ENCODE measurements at regions not wholly inside any gene's neighbourhood (a gene's known extent, or its start where the extent isn't known, plus 50 kb on each side); places are given as distances from the start of the nearest gene placed in this dataset.
"Not testable (repeated sequence)": the region's sequence is repeated elsewhere in the genome, so short reads cannot be mapped to it uniquely, and the experiment has no call there.

DNA sequence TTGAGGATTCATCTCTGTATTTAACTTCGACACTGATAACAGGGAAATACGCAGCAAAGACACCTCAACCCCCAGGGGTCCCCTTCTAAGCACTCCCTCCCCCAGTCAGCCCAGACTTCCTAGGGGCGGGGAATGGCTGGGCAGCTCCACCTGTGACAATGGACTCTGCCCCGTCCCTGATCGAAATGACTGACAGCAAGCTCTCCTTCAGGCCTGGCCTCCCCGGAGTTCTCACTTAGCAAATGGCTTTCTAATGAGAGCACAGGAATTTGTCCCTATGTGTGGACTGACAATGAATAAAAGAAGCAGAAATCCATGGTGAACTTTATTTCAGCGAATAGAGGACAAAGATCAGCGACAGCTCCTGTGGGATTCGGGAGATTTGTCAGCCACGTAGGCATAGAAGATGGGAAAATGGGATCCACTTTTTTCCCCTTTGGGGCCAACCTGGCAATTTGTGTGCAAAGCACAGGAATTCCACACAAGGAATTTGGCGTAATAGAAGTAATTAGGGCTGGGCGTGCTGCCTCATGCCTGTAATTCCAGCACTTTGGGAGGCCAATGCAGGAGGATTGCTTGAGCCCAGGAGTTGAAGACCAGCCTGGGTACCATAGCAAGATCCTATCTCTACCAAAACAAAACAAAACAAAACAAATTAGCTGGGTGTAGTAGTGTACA is 63.8 kb downstream of the TNFAIP2 start:
- no peak for DNase-seq

DNA sequence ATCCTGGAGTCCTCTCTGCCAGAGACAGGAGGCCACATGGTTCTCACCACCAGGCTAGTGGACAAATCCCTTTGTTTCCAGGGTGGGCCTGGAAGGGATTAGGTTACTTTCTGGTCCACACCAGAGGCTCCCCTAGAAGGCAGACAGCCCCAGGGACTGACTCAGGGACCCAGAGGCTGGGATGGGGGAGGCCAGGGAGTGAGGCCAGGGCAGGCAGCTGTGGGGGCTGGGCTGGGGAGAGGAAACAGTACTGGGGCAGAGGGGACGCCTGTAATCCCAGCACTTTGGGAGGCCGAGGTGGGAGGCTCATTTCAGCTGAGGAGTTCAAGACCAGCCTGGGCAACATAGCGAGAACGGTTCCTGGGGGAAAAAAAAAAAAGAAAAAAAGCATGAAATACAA is 64.7 kb downstream of the TNFAIP2 start:
- no peak for DNase-seq

DNA sequence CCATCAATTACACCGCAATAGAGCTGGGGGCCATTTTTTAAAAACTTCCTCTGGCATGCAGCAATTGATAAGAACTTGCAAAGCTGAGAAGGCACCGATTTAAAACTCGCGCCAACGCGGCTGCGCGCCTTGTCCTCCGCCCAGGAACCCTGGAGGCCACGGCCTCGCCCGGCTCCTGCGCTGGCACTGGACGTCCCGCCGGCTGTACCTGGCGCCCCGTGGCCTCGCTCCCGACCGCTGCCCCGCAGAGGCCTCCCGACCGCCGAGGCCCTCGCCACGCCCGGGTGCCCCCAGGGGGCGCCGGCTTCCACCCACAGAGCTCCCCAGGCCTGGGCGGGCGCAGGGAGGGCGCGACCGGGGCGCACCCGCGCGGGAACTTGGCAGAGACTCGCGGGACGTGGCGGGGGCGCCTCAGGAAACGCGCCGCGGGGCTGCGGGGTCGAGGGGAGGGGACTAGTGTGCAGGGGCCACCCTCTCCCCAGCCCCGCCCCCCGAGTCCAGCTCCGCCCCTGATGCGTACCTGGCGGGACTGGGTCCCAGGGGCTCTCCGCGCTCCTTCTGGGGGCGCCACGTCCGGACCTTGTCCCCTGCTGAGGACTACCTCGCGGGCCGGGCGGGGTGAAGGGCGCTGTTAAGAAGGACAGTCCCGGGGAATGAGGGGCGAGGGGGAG is 65.7 kb downstream of the TNFAIP2 start:
- DNase-seq = no peak

DNA sequence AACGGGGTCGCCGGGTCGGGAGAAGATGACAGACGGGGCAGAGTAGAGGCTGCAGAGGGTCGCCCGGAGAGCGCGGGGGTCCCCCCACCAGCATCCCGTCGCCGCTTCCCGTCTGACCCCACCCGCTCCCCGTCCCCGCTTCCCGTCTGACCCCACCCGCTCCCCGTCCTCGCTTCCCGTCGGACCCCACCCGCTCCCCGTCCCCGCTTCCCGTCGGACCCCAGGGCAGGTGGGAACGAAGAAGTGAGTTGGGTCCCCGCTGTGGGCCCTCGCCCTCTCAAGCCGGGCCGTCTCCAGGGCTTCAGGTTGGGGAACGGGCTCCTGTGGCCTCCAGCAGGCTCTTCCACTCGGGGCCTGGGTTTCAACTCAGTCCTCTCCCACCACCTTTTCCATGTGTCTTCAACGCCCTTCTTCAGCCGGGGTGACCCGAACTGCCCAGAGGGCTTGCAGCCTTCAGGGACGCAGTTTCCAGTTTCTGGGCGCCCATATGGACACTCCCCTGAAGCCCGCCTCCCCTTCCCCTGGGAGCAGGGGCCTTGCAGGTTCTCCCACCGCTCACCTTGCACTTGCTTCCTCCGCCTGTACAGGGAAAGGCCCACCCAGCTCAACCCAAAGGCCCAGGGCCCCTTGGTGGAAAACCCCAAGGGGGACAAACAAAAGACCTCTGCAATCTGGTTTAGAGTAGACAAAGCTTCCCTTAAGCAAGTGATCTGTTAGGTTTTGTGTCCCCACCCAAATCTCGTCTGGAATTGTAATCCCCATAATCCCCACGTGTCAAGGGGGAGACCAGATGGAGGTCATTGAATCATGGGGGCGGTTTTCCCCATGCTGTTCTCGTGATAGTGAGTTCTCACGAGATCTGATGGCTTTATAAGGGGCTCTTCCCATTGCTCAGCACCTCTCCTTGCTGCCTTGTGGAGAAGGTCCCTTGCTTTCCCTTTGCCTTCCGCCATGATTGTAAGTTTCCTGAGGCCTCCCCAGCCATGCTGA is 66.5 kb downstream of the TNFAIP2 start:
- no peak for DNase-seq

DNA sequence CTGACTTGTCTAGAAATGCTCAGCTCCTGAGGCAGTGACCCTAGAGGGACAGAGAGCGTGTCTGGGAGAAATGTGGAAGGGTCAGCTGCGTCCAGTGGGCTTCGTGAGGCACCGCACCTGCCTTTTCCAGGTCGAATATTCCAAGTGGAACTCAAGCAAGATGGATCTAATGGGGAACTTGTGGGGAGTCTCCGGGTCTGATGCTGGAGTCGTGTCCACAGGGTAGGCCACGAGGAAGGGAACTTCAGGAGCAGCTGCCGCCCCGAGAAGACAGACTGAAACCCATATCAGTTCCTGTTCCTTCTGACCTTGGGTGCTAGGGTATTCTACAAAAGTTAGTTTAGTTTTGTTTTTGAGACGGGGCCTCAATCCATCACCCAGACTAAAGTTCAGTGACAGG is 67.5 kb downstream of the TNFAIP2 start:
- DNase-seq = no peak

DNA sequence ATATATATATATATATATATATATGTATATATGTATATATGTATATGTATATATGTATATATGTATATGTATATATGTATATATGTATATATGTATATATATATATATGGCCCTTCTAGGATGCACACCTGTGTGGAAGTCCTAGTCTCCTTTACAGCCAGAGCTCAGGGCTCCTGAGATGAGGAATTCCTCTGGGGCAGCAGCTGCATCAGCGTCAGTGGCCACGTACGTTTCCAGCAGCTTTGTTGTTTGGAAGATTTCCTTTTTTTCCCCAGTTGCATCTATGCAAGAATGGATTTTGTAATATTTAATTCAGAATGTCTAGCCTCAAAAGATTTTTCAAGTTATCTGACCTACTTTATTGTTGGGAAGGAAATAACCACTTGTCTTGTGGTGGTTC is 68.6 kb downstream of the TNFAIP2 start:
- no peak for DNase-seq

DNA sequence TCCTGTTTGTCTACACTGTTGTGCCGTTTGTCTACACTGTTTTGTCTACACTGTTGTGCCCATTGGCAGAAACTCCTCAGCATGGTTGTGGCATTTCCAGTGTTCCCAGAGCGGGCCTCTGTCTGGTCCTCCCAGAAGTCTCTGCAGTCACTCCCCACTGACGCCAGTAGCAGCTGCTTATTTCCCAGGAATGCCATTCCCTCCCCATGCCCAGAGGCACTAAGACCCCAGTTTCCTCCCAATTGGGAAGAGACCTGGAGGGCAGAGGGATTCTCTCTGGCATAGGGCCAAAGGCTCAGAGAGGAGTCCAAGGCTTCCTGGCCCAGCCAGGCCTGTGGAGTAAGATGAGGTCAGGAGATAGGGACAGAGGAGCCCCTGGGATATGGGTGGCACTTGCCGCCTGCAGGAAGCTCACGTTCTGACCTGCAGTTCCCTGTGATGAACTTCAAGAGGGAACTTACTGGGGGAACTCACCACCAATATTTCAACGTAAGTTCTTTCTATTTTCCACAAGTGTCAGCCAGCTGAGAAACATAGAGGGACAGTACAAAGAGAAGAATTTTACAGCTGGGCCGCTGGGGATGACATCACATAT is 69.1 kb downstream of the TNFAIP2 start:
- DNase-seq = no peak

DNA sequence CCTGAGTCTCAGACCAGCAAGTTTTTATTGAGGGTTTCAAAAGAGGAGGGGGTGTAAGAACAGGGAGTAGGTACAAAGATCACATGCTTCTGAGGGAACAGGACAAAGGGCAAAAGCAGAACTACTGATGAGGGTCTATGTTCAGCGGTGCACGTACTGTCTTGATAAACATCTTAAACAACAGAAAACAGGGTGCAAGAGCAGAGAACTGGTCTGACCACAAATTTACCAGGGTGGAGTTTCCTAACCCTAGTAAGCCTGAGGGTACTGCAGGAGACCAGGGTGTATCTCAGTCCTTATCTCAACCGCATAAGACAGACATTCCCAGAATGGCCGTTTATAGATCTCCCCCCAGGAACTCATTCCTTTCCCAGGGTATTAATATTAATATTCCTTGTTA is 69.6 kb downstream of the TNFAIP2 start:
- DNase-seq = not testable (repeated sequence)

DNA sequence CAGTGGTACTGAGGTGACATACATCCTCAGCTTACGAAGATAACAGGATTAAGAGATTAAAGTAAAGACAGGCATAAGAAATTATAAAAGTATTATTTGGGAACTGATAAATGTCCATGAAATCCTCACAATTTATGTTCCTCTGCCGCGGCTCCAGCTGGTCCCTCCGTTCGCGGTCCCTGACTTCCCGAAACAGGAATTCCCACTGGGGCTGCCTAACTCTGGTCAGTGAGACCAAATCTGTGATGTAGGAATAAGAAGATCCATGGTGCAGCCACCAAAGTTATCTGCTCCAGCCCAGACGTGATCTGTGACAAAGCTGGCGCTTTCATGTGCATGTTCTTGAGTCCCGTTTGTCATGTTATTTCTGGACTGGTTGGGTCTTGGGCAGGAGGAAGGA is 70.2 kb downstream of the TNFAIP2 start:
- DNase-seq = not testable (repeated sequence)

DNA sequence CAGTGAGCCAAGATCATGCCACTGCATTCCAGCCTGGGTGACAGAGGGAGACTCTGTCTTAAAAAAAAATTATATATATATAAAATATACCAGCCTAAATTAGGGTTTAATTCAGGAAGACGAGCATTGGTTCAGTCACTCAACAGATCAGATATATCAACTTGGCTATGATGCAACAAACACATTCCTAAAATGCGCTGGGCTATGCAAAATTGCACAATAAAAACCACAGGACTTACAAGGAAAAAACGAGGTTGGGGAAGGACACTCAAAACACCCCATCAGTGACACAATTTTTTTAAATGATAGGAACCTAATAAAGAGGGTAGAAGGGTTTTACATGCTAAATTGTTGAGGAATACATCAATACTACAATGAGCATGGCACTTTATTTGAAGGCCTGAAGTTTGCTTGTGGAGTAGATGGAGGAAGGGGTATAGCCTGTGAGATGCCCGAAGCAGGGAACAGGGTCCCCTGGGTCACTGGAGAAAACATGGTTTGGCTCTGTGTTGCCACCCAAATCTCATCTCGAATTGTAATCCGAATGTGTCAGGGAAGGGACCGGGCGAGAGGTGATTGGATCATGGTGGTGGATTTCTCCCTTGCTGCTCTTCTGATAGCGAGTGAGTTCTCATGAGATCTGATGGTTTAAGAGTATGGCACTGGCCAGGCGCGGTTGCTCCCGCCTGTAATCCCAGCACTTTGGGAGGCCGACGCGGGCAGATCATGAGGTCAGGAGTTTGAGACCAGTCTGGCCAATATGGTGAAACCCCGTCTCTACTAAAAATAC is 71.2 kb downstream of the TNFAIP2 start:
- no peak for DNase-seq

DNA sequence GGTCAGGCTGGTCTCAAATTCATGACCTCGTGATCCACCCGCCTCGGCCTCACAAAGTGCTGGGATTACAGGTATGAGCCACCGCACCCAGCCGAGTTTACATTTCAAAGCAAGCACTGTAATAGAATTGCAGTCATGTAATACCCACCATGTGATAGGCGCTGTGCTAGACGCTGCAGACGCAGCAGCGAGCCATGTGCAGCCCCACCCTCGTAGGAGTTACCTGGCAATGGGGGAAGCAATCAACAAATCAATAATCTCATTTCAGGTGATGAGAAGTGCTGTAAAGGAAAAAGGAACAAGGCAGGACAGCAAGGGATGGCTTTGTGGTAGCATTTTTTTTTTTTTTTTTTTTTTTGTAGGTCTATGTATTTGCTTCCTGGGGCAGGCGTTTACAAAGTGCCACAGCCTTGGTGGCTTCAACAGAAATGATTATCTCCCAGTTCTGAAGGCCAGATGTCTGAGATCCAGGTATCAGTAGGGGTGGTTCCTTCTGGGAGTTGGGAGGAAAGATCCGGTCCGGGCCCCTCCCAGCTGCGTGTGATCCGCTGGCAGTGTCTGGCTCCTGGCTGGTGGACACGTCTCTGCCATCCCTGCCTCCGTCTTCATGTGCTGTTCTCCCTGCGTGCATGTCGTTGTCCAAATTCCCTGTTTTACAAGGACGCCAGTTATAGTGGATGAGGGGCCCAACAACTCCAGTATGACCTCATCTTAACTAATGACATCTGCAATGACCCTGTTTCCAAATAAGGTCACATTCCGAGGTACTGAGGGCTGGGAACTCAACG is 72.8 kb downstream of the TNFAIP2 start:
- DNase-seq = no peak

DNA sequence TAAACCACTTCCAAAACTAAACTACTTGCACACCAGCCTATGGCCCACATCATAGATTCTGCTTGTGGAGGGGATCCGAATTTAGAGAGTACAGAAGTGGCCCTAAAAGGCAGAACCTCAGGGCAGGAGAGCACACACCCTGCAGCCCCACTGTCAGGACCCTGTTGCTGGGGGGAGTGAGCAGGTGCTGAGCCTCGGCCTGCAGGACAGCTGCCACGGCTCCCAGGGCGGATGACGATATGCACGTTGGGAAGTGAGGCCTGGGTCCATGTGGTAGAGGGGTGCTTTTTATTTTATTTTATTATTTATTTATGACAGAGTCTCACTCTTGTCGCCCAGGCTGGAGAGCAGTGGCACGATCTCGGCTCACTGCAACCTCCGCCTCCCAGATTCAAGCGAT is 73.5 kb downstream of the TNFAIP2 start:
- DNase-seq = no peak

DNA sequence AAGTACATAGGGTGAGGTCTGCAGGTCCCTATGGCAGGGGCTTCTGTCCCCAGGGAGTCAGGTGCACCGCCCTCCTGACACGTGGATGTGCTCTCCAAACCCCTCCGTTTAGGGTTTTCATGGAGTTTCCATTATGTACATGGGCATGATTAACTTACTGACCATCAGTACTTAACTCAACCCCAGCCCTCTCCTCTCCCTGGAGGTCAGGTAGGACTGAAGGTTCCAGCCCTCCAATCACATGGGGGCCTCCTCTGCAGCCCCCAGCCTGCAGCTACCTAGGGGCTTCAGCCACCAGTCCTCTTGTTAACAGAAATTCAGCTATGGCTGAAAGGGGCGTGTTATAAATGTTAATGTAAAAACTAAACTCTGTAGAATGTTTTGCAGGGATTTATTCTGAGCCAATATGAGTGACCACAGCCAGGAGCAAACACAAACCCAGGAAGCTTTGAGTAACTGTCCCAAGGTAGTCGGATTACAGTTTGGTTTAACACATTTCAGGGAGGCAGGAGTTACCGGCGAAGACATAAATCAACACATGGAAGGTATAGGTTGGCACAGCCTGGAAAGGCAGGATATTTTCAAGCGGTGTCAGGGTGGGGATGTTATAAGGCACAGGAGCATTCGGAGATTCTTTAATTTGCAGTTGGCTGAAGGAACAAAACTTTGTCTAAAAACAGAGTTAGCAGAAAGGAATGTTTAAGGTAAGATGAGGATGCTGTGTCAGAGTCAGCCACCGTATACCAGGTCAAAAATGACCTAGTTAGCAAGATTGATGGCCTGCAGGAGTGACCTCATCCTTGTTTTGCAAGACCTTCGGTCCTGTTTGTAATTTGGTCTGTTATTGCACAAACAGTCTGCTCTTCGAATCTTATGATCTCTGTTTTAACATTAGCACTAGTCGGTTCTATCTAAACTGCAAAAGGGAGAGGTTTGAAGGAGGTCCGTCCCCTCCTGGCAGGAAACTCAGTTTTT is 75.2 kb downstream of the TNFAIP2 start:
- no peak for DNase-seq

DNA sequence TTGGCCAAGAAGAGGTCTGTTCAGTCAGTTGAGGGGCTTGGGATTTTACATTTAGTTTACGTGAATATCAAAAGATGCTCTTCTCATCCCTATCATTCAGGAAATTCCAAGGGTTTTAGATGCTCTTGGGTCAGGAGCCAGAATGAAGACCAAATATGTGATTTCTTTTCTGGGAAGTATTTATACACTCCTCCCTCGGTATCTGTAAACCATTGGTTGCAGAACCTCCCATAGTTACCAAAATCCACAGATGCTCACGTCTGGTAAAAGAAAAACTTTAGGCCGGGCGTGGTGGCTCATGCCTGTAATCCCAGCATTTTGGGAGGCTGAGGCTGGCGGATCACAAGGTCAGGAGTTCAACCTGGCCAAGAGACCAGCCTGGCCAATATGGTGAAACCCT is 75.9 kb downstream of the TNFAIP2 start:
- no peak for DNase-seq

DNA sequence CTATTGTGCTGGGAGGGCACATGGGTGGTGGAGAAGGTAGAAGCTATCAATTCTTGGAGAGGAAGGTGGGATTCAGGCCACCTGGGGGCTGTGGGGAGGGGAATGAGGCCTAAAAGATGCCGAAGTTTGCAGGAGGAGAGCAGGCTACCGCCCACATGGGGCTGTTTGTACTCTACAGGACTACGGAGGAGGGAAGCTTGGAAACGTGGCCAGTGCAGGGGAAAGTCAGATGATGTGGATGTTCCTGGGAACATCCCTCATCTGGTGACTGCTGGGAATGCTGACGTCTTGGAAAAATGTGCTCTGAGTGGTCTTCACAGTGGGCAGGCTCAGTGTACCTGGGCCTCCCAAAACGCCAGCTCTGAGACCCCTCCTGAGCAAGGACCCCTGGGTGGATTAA is 78.5 kb downstream of the TNFAIP2 start:
- no peak for DNase-seq

DNA sequence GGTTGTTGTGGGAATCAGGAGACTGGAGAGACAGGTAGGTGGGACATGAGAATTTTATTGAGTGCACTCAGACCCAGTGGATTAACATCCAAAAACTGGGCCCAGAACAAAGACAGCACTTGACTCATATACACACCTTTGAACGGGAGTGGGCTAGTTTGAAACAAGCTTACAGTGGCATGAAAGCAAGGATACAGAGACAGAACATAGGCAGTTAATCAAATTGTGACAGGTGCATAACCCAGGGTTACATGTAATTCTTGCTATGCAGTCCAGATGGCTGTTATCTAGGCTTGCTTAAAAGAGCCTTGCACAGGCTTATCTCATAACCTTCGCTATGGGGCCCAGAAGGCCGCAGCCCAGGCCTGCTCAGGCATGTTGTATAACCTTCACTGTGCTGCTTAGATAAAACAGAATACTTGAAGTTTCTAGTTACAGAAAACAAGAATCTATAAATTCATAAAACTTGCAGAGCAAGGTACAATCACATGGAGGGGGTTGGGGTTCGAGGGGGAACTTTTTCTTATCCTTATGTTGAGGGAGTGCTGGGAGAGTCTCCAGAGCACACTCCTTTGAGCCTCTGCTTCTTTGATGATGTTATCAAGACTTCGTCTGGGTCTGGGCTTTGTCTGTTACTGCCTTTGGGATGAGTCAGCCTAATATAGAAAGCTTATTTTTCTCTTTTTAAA is 81.7 kb downstream of the TNFAIP2 start:
- DNase-seq = no peak

DNA sequence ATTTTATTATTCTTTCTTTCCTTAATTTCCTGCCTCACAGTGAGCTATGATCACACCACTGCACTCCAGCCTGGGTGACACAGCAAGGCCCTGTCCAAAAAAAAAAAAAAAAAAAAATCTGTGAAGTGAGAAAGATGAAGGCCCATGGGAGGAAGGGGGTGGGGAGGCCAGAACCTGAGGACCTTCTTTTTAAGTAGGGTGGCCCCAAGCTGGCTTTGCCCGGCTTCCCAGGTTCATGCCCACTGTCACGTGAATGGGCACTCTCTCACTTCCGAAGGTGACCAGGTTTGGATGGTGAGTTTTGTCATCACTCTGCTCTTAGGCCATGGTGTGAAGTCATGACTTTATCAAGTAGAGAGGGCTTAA is 82.3 kb downstream of the TNFAIP2 start:
- no peak for DNase-seq

DNA sequence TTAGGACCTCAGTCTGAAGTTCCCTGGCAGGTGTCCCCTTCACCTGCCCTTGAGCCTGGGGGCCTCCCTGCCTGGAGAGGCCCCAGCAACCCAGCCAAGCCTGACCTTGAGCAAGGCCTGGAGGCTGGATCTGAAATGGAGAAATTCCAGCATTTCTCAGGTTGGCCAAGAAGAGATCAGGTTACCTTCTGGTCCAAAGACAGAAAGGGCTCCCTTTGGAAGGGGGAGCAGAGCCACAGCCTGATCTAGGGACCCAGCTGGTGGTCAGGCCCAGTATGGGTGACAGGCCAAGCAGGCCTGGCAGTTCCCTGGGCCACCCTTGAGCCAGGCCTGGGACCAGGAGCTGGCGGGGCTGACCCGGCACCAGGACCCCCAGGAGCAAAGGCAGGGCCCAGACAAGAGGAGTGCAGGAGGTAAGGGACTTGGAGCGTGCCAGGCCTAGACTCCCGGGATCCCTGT is 82.8 kb downstream of the TNFAIP2 start:
- no peak for DNase-seq

DNA sequence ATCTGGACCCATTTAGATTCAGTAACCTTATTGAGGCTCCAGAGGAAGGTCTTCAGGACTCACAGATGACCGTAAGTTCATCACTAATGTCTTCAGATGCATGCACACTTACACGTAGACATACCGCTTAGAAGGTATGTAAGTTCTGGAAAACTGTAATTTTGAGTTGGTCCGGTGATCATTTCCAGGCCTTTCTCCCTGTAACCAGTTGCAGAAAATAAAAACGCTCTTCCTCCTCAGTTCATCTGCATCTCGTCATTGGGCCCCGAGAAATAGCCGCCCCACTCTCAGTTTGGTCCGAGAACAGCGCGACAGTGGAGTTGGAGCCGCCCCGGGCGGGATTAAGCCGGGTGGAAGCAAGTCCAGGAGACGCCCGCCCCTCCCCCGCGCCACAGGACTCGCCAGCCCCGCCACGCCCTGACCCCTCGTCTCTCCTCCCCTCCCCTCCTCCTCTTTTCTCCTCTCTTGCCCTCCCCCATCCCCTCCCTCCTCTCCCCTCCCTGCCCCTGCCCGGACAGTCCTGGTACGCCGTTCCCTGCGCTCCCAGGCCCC is 83.7 kb downstream of the TNFAIP2 start:
- DNase-seq = peak; percentile 46
